WTC11 (cell line): ENCODE measurements at regions not wholly inside any gene's neighbourhood (a gene's known extent, or its start where the extent isn't known, plus 50 kb on each side); places are given as distances from the start of the nearest gene placed in this dataset.

Experiments
- ATAC-seq: fragments of 200-7000 bp; cut with Tn5 transposase; 2 replicates; pipeline ENCODE4 v1.10.0; 2021; ENCODE audit warnings: mild to moderate bottlenecking, moderate library complexity
- CTCF ChIA-PET: fragments of 300-600 bp; sonication (Branson Sonifier 250); formaldehyde crosslinking; loops from one replicate; lab custom pipeline; 2021; ENCODE audit warnings: antibody characterized with exemption; lab: Charles Lee
- POLR2A ChIA-PET: fragments of 350-600 bp; sonication (Branson Sonifier 250); formaldehyde crosslinking; loops from one replicate; lab custom pipeline; 2021; ENCODE audit warnings: antibody characterized with exemption; lab: Charles Lee
- DNase-seq: peaks from one replicate; pipeline ENCODE4 v3.0.0; 2021; ENCODE audit warnings: low spot score
- H3K27ac Mint-ChIP-seq: 2 replicates; pipeline ENCODE4 v1.8.0; 2021; ENCODE audit warnings: mixed read lengths
- H3K27me3 Mint-ChIP-seq: 2 replicates; pipeline ENCODE4 v1.8.0; 2021; ENCODE audit warnings: low read depth, mild to moderate bottlenecking, moderate library complexity, mixed read lengths
- H3K36me3 Mint-ChIP-seq: 2 replicates; pipeline ENCODE4 v1.8.0; 2021; ENCODE audit warnings: mixed read lengths
- H3K4me1 Mint-ChIP-seq: 2 replicates; pipeline ENCODE4 v1.8.0; 2022; ENCODE audit warnings: mixed read lengths
- H3K4me3 Mint-ChIP-seq: 2 replicates; pipeline ENCODE4 v1.8.0; 2021; ENCODE audit warnings: mild to moderate bottlenecking, moderate library complexity, mixed read lengths
- H3K9me3 Mint-ChIP-seq: 2 replicates; pipeline ENCODE4 v1.8.0; 2021; ENCODE audit warnings: mixed read lengths
- CBFB ChIP-seq: sonication (generic); formaldehyde crosslinking; IDR thresholded peaks from 2 replicates; pipeline ENCODE4 v1.8.1; 2022; ENCODE audit warnings: mild to moderate bottlenecking, low read depth, missing genetic modification reagents
- CREB1 ChIP-seq: sonication (generic); formaldehyde crosslinking; IDR thresholded peaks from 2 replicates; pipeline ENCODE4 v1.8.0; 2023; ENCODE audit warnings: mild to moderate bottlenecking, missing genetic modification reagents
- IRF2 ChIP-seq: sonication (generic); formaldehyde crosslinking; IDR thresholded peaks from 2 replicates; pipeline ENCODE4 v1.8.0; 2022; ENCODE audit warnings: low read depth, missing genetic modification reagents, borderline replicate concordance
- NFYB ChIP-seq: sonication (generic); formaldehyde crosslinking; conservative IDR thresholded peaks from 2 replicates; pipeline ENCODE4 v1.8.0; 2022; ENCODE audit warnings: low read depth, missing genetic modification reagents
- SMAD4 ChIP-seq: sonication (generic); formaldehyde crosslinking; IDR thresholded peaks from 2 replicates; pipeline ENCODE4 v1.8.0; 2022; ENCODE audit warnings: mild to moderate bottlenecking, missing genetic modification reagents
- TP53 ChIP-seq: sonication (generic); formaldehyde crosslinking; IDR thresholded peaks from 2 replicates; pipeline ENCODE4 v1.8.1; 2023; ENCODE audit warnings: mild to moderate bottlenecking, missing genetic modification reagents
- ZNF138 ChIP-seq: sonication (generic); formaldehyde crosslinking; conservative IDR thresholded peaks from 2 replicates; pipeline ENCODE4 v1.8.1; 2022; ENCODE audit warnings: mild to moderate bottlenecking, moderate library complexity, missing genetic modification reagents
- ZNF317 ChIP-seq: sonication (generic); formaldehyde crosslinking; IDR thresholded peaks from 2 replicates; pipeline ENCODE4 v1.8.1; 2023; ENCODE audit warnings: low read depth, mild to moderate bottlenecking, moderate library complexity, missing genetic modification reagents, borderline replicate concordance
- TF ChIP-seq, protein P1 (sequence below): fragments of 250-450 bp; sonication (Bioruptor Pico); IDR thresholded peaks from 2 replicates; pipeline ENCODE4 v1.9.0; 2021; ENCODE audit warnings: mild to moderate bottlenecking, borderline replicate concordance
- TF ChIP-seq, protein P2 (sequence below): sonication (generic); formaldehyde crosslinking; IDR thresholded peaks from 2 replicates; pipeline ENCODE4 v1.8.1; 2022; ENCODE audit warnings: mild to moderate bottlenecking, moderate library complexity, missing genetic modification reagents
- TF ChIP-seq, protein P3 (sequence below): sonication (generic); formaldehyde crosslinking; IDR thresholded peaks from 2 replicates; pipeline ENCODE4 v1.8.0; 2023; ENCODE audit warnings: missing genetic modification reagents, mild to moderate bottlenecking, borderline replicate concordance
- TF ChIP-seq, protein P4 (sequence below): sonication (generic); formaldehyde crosslinking; IDR thresholded peaks from 2 replicates; pipeline ENCODE4 v1.8.1; 2023; ENCODE audit warnings: mild to moderate bottlenecking, missing genetic modification reagents, moderate library complexity
- TF ChIP-seq, protein P5 (sequence below): sonication (generic); formaldehyde crosslinking; IDR thresholded peaks from 2 replicates; pipeline ENCODE4 v1.8.1; 2022; ENCODE audit warnings: mild to moderate bottlenecking, missing genetic modification reagents, moderate library complexity, borderline replicate concordance
- TF ChIP-seq, protein P6 (sequence below): sonication (generic); formaldehyde crosslinking; IDR thresholded peaks from 2 replicates; pipeline ENCODE4 v1.8.0; 2023; ENCODE audit warnings: missing genetic modification reagents
- TF ChIP-seq, protein P7 (sequence below): sonication (generic); formaldehyde crosslinking; conservative IDR thresholded peaks from 2 replicates; pipeline ENCODE4 v1.8.1; 2022; ENCODE audit warnings: mild to moderate bottlenecking, missing genetic modification reagents

DNA sequence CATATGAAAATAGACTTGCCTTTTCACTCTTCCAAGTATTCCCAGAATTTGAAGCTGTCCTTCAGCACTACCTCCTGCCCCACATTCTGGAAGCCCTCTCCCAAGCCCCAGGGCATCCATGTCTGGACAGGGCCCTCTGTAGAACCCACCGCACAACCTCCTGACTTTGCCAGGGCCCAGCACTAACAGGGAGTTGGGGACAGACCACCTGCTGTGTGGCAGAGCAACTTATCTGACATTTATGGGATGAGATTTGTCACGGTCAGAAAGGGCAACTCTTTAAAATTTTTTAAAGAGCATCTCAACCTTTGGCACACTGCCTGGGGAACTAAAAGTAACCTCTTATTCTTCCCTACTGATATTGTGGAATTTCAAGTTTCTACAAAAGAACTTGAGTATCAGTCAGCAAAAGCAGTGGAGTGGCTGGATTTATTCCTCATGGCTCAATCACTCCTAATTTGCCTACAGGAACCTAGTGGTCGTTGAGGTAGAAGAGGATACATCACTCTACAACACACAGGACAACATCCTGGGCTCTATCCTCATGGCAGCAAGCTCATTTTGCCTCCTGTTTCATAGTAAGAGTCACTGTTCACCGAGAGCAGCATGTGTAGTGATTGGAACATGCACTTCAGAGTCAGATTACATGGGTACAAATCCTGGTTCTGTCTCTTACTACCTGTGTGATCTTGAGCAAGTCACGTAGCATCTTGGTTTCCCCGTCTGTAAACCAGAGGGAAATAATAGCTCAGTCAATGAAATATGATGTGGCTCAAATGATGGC lies 285.3 kb downstream of the ENC1 start (continued):
- TF ChIP-seq CREB1 (CRISPR knock-in tag) = no peak

DNA sequence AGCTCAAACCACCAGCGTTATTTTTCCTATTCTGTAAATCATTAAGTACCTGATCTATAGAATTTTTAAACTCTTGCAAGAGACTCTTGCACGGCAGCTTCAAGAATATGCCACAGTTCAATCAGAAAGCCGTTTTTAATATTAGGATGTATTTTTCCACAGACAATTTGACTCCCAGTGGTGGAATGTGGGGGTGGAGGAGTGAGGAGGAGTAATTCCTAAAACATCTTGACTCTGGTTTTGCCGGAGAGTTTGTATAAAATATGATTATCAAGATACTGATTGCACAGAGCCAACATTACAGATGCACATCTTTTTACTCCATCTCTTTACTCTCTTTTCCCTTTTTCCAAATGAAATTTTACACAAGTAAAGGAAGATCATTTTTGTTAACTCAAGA lies 288.3 kb downstream of the ENC1 start:
- peaks cover 24% of the 10 kb centered on the region for H3K36me3 Mint-ChIP-seq
- no peak overlapping the region for H3K4me3 Mint-ChIP-seq
- DNase-seq (no peak), ATAC-seq (no peak)
- no peak for TF ChIP-seq ZNF317 (CRISPR knock-in tag)
- TF ChIP-seq, protein P1, sequence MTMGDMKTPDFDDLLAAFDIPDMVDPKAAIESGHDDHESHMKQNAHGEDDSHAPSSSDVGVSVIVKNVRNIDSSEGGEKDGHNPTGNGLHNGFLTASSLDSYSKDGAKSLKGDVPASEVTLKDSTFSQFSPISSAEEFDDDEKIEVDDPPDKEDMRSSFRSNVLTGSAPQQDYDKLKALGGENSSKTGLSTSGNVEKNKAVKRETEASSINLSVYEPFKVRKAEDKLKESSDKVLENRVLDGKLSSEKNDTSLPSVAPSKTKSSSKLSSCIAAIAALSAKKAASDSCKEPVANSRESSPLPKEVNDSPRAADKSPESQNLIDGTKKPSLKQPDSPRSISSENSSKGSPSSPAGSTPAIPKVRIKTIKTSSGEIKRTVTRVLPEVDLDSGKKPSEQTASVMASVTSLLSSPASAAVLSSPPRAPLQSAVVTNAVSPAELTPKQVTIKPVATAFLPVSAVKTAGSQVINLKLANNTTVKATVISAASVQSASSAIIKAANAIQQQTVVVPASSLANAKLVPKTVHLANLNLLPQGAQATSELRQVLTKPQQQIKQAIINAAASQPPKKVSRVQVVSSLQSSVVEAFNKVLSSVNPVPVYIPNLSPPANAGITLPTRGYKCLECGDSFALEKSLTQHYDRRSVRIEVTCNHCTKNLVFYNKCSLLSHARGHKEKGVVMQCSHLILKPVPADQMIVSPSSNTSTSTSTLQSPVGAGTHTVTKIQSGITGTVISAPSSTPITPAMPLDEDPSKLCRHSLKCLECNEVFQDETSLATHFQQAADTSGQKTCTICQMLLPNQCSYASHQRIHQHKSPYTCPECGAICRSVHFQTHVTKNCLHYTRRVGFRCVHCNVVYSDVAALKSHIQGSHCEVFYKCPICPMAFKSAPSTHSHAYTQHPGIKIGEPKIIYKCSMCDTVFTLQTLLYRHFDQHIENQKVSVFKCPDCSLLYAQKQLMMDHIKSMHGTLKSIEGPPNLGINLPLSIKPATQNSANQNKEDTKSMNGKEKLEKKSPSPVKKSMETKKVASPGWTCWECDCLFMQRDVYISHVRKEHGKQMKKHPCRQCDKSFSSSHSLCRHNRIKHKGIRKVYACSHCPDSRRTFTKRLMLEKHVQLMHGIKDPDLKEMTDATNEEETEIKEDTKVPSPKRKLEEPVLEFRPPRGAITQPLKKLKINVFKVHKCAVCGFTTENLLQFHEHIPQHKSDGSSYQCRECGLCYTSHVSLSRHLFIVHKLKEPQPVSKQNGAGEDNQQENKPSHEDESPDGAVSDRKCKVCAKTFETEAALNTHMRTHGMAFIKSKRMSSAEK (CRISPR knock-in tag) = no peak
- no peak for TF ChIP-seq IRF2 (CRISPR knock-in tag)
- peaks cover 3% of the 10 kb centered on the region; the same call in 1 of the 2 replicates for H3K4me1 Mint-ChIP-seq
- H3K9me3 Mint-ChIP-seq = peaks cover 45% of the 10 kb centered on the region
- H3K27ac Mint-ChIP-seq = no peak overlapping the region
- POLR2A ChIA-PET = no interaction called here
- H3K27me3 Mint-ChIP-seq = no peaks in the 10 kb centered on the region
- CTCF ChIA-PET = no interaction called here

DNA sequence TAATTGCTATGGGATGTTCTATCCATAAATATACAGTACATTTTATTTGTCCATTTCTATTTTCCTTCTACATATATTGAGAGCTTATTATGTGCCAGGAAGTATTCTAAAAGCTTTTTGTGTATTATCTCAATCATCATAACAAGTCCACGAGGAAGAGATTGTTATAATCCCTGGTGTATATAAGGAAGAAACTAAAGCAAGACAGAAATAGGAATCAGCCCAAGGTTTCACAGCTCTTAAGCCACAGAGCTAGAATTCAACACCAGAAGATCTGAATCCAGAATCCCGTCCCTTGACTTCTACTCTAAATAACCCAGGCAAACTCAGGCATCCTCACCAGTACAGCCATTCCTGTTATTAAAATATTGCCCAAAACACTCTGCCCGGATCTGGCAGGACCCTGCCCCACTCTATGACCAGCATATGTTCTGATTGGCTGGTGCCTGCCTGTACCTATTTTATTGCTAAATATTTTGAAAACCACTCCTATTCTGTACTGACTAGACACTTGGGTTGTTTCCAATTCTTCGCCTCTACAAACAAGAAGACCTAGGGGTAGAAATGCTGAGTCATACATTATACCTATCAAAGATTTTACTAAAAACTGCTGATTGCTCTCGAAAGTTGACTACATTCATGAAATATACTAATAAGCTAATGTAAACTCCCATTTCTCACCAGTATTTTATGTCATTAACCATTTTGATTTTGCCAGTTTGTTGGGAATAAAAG lies 297.4 kb downstream of the ENC1 start:
- H3K36me3 Mint-ChIP-seq = no peaks in the 10 kb centered on the region; the same call in 1 of the 2 replicates
- no peaks in the 10 kb centered on the region for H3K27me3 Mint-ChIP-seq
- H3K4me1 Mint-ChIP-seq = no peaks in the 10 kb centered on the region
- ChIA-PET POLR2A (no interaction called here), CTCF (no interaction called here)
- no peak overlapping the region for H3K27ac Mint-ChIP-seq
- H3K9me3 Mint-ChIP-seq = peaks cover 10% of the 10 kb centered on the region; the same call in 1 of the 2 replicates
- no peak overlapping the region for H3K4me3 Mint-ChIP-seq
- DNase-seq (no peak), ATAC-seq (no peak)
- no peak for TF ChIP-seq ZNF317 (CRISPR knock-in tag)
- no peak for TF ChIP-seq NFYB (CRISPR knock-in tag)
- TF ChIP-seq, protein P2, sequence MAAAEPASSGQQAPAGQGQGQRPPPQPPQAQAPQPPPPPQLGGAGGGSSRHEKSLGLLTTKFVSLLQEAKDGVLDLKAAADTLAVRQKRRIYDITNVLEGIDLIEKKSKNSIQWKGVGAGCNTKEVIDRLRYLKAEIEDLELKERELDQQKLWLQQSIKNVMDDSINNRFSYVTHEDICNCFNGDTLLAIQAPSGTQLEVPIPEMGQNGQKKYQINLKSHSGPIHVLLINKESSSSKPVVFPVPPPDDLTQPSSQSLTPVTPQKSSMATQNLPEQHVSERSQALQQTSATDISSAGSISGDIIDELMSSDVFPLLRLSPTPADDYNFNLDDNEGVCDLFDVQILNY = no peak
- TF ChIP-seq SMAD4 (CRISPR knock-in tag) = no peak
- TF ChIP-seq ZNF138 (CRISPR knock-in tag) = no peak
- no peak for TF ChIP-seq TP53 (CRISPR knock-in tag)
- TF ChIP-seq, protein P3, sequence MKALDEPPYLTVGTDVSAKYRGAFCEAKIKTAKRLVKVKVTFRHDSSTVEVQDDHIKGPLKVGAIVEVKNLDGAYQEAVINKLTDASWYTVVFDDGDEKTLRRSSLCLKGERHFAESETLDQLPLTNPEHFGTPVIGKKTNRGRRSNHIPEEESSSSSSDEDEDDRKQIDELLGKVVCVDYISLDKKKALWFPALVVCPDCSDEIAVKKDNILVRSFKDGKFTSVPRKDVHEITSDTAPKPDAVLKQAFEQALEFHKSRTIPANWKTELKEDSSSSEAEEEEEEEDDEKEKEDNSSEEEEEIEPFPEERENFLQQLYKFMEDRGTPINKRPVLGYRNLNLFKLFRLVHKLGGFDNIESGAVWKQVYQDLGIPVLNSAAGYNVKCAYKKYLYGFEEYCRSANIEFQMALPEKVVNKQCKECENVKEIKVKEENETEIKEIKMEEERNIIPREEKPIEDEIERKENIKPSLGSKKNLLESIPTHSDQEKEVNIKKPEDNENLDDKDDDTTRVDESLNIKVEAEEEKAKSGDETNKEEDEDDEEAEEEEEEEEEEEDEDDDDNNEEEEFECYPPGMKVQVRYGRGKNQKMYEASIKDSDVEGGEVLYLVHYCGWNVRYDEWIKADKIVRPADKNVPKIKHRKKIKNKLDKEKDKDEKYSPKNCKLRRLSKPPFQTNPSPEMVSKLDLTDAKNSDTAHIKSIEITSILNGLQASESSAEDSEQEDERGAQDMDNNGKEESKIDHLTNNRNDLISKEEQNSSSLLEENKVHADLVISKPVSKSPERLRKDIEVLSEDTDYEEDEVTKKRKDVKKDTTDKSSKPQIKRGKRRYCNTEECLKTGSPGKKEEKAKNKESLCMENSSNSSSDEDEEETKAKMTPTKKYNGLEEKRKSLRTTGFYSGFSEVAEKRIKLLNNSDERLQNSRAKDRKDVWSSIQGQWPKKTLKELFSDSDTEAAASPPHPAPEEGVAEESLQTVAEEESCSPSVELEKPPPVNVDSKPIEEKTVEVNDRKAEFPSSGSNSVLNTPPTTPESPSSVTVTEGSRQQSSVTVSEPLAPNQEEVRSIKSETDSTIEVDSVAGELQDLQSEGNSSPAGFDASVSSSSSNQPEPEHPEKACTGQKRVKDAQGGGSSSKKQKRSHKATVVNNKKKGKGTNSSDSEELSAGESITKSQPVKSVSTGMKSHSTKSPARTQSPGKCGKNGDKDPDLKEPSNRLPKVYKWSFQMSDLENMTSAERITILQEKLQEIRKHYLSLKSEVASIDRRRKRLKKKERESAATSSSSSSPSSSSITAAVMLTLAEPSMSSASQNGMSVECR = no peak
- TF ChIP-seq, protein P4, sequence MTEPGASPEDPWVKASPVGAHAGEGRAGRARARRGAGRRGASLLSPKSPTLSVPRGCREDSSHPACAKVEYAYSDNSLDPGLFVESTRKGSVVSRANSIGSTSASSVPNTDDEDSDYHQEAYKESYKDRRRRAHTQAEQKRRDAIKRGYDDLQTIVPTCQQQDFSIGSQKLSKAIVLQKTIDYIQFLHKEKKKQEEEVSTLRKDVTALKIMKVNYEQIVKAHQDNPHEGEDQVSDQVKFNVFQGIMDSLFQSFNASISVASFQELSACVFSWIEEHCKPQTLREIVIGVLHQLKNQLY = no peak
- TF ChIP-seq, protein P5, sequence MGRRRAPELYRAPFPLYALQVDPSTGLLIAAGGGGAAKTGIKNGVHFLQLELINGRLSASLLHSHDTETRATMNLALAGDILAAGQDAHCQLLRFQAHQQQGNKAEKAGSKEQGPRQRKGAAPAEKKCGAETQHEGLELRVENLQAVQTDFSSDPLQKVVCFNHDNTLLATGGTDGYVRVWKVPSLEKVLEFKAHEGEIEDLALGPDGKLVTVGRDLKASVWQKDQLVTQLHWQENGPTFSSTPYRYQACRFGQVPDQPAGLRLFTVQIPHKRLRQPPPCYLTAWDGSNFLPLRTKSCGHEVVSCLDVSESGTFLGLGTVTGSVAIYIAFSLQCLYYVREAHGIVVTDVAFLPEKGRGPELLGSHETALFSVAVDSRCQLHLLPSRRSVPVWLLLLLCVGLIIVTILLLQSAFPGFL (CRISPR knock-in tag) = no peak
- no peak for TF ChIP-seq CBFB (CRISPR knock-in tag)
- TF ChIP-seq, protein P6, sequence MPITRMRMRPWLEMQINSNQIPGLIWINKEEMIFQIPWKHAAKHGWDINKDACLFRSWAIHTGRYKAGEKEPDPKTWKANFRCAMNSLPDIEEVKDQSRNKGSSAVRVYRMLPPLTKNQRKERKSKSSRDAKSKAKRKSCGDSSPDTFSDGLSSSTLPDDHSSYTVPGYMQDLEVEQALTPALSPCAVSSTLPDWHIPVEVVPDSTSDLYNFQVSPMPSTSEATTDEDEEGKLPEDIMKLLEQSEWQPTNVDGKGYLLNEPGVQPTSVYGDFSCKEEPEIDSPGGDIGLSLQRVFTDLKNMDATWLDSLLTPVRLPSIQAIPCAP (CRISPR knock-in tag) = no peak
- TF ChIP-seq, protein P7, sequence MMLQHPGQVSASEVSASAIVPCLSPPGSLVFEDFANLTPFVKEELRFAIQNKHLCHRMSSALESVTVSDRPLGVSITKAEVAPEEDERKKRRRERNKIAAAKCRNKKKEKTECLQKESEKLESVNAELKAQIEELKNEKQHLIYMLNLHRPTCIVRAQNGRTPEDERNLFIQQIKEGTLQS (CRISPR knock-in tag) = no peak
